WTC11 (cell line): ENCODE measurements at regions not wholly inside any gene's neighbourhood (a gene's known extent, or its start where the extent isn't known, plus 50 kb on each side); places are given as distances from the start of the nearest gene placed in this dataset.

Experiments
- ATAC-seq: fragments of 200-7000 bp; cut with Tn5 transposase; 2 replicates; pipeline ENCODE4 v1.10.0; 2021; ENCODE audit warnings: mild to moderate bottlenecking, moderate library complexity
- CTCF ChIA-PET: fragments of 300-600 bp; sonication (Branson Sonifier 250); formaldehyde crosslinking; loops from one replicate; lab custom pipeline; 2021; ENCODE audit warnings: antibody characterized with exemption; lab: Charles Lee
- POLR2A ChIA-PET: fragments of 350-600 bp; sonication (Branson Sonifier 250); formaldehyde crosslinking; loops from one replicate; lab custom pipeline; 2021; ENCODE audit warnings: antibody characterized with exemption; lab: Charles Lee
- DNase-seq: peaks from one replicate; pipeline ENCODE4 v3.0.0; 2021; ENCODE audit warnings: low spot score
- H3K27ac Mint-ChIP-seq: 2 replicates; pipeline ENCODE4 v1.8.0; 2021; ENCODE audit warnings: mixed read lengths
- H3K27me3 Mint-ChIP-seq: 2 replicates; pipeline ENCODE4 v1.8.0; 2021; ENCODE audit warnings: low read depth, mild to moderate bottlenecking, moderate library complexity, mixed read lengths
- H3K36me3 Mint-ChIP-seq: 2 replicates; pipeline ENCODE4 v1.8.0; 2021; ENCODE audit warnings: mixed read lengths
- H3K4me1 Mint-ChIP-seq: 2 replicates; pipeline ENCODE4 v1.8.0; 2022; ENCODE audit warnings: mixed read lengths
- H3K4me3 Mint-ChIP-seq: 2 replicates; pipeline ENCODE4 v1.8.0; 2021; ENCODE audit warnings: mild to moderate bottlenecking, moderate library complexity, mixed read lengths
- H3K9me3 Mint-ChIP-seq: 2 replicates; pipeline ENCODE4 v1.8.0; 2021; ENCODE audit warnings: mixed read lengths
- CBFB ChIP-seq: sonication (generic); formaldehyde crosslinking; IDR thresholded peaks from 2 replicates; pipeline ENCODE4 v1.8.1; 2022; ENCODE audit warnings: mild to moderate bottlenecking, low read depth, missing genetic modification reagents
- E2F4 ChIP-seq: sonication (generic); formaldehyde crosslinking; IDR thresholded peaks from 2 replicates; pipeline ENCODE4 v1.8.1; 2022; ENCODE audit warnings: low read depth, mild to moderate bottlenecking, moderate library complexity, missing genetic modification reagents, borderline replicate concordance
- E2F5 ChIP-seq: sonication (generic); formaldehyde crosslinking; IDR thresholded peaks from 2 replicates; pipeline ENCODE4 v1.8.1; 2022; ENCODE audit warnings: mild to moderate bottlenecking, moderate library complexity, missing genetic modification reagents
- ELF4 ChIP-seq: sonication (generic); formaldehyde crosslinking; IDR thresholded peaks from 2 replicates; pipeline ENCODE4 v1.8.1; 2022; ENCODE audit warnings: low read depth, mild to moderate bottlenecking, moderate library complexity, missing genetic modification reagents
- GTF2I ChIP-seq: fragments of 250-450 bp; sonication (Bioruptor Pico); conservative IDR thresholded peaks from 2 replicates; pipeline ENCODE4 v1.4.0; 2021; ENCODE audit warnings: mild to moderate bottlenecking
- IRF2 ChIP-seq: sonication (generic); formaldehyde crosslinking; IDR thresholded peaks from 2 replicates; pipeline ENCODE4 v1.8.0; 2022; ENCODE audit warnings: low read depth, missing genetic modification reagents, borderline replicate concordance
- NR1H2 ChIP-seq: sonication (generic); formaldehyde crosslinking; IDR thresholded peaks from 2 replicates; pipeline ENCODE4 v1.9.0; 2021; ENCODE audit warnings: mild to moderate bottlenecking, moderate library complexity, missing genetic modification reagents
- NR2C2 ChIP-seq: sonication (generic); formaldehyde crosslinking; IDR thresholded peaks from 2 replicates; pipeline ENCODE4 v1.8.0; 2022; ENCODE audit warnings: mild to moderate bottlenecking, missing genetic modification reagents
- SMAD3 ChIP-seq: sonication (generic); formaldehyde crosslinking; IDR thresholded peaks from 2 replicates; pipeline ENCODE4 v1.8.0; 2022; ENCODE audit warnings: missing genetic modification reagents, mild to moderate bottlenecking, borderline replicate concordance
- TEAD4 ChIP-seq: sonication (generic); formaldehyde crosslinking; IDR thresholded peaks from 2 replicates; pipeline ENCODE4 v1.8.0; 2022; ENCODE audit warnings: mild to moderate bottlenecking, missing genetic modification reagents
- ZNF317 ChIP-seq: sonication (generic); formaldehyde crosslinking; IDR thresholded peaks from 2 replicates; pipeline ENCODE4 v1.8.1; 2023; ENCODE audit warnings: low read depth, mild to moderate bottlenecking, moderate library complexity, missing genetic modification reagents, borderline replicate concordance
- ZNF532 ChIP-seq: fragments of 250-450 bp; sonication (Bioruptor Pico); IDR thresholded peaks from 2 replicates; pipeline ENCODE4 v1.9.0; 2021; ENCODE audit warnings: mild to moderate bottlenecking, borderline replicate concordance
- TF ChIP-seq, protein P1 (sequence below): sonication (generic); formaldehyde crosslinking; IDR thresholded peaks from 2 replicates; pipeline ENCODE4 v1.8.1; 2023; ENCODE audit warnings: mild to moderate bottlenecking, missing genetic modification reagents
- TF ChIP-seq, protein P2 (sequence below): fragments of 250-450 bp; sonication (Bioruptor Pico); IDR thresholded peaks from 2 replicates; pipeline ENCODE4 v1.9.0; 2021; ENCODE audit warnings: moderate library complexity, mild to moderate bottlenecking, inconsistent platforms, borderline replicate concordance
- TF ChIP-seq, protein P3 (sequence below): sonication (generic); formaldehyde crosslinking; IDR thresholded peaks from 2 replicates; pipeline ENCODE4 v1.8.1; 2022; ENCODE audit warnings: mild to moderate bottlenecking, missing genetic modification reagents, moderate library complexity, borderline replicate concordance
- TF ChIP-seq, protein P4 (sequence below): fragments of 200-600 bp; IDR thresholded peaks from 2 replicates; pipeline ENCODE4 v1.8.0; 2022; ENCODE audit warnings: antibody characterized with exemption
- TF ChIP-seq, protein P5 (sequence below): sonication (generic); formaldehyde crosslinking; conservative IDR thresholded peaks from 2 replicates; pipeline ENCODE4 v1.8.1; 2023; ENCODE audit warnings: mild to moderate bottlenecking, low read depth, missing genetic modification reagents, moderate library complexity
- TF ChIP-seq, protein P6 (sequence below): fragments of 250-450 bp; sonication (Bioruptor Pico); IDR thresholded peaks from 2 replicates; pipeline ENCODE4 v1.8.0; 2021; ENCODE audit warnings: mild to moderate bottlenecking

DNA sequence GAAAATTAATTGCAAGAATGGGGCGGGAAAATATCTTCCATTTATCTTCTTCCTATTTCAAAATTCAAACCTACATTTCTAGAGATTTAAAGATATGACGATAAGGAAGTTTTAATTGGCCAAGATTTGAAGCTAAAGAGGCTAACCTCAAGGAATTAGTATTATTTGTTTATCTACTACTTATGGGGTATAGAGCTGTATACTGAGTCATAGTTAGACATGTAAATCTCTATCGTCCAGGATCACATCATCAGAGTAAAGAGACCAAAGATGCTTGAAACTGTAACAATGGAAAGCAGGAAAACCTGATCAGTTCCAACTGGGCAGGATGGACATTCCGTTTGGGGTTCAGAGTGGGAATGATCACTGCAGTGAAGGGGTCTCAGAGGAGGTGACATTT, 95.2 kb upstream of the KLF7 start:
- CTCF ChIA-PET = no interaction called here
- Mint-ChIP-seq H3K27ac (no peak overlapping the region), H3K36me3 (no peaks in the 10 kb centered on the region)
- no peak for DNase-seq
- no peak for ATAC-seq
- TF ChIP-seq, protein P1, sequence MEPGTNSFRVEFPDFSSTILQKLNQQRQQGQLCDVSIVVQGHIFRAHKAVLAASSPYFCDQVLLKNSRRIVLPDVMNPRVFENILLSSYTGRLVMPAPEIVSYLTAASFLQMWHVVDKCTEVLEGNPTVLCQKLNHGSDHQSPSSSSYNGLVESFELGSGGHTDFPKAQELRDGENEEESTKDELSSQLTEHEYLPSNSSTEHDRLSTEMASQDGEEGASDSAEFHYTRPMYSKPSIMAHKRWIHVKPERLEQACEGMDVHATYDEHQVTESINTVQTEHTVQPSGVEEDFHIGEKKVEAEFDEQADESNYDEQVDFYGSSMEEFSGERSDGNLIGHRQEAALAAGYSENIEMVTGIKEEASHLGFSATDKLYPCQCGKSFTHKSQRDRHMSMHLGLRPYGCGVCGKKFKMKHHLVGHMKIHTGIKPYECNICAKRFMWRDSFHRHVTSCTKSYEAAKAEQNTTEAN (CRISPR knock-in tag) = no peak
- TF ChIP-seq ELF4 (CRISPR knock-in tag) (no peak), NR1H2 (CRISPR knock-in tag) (no peak), CBFB (CRISPR knock-in tag) (no peak), TEAD4 (CRISPR knock-in tag) (no peak), NR2C2 (CRISPR knock-in tag) (no peak), ZNF317 (CRISPR knock-in tag) (no peak)
- TF ChIP-seq, protein P2, sequence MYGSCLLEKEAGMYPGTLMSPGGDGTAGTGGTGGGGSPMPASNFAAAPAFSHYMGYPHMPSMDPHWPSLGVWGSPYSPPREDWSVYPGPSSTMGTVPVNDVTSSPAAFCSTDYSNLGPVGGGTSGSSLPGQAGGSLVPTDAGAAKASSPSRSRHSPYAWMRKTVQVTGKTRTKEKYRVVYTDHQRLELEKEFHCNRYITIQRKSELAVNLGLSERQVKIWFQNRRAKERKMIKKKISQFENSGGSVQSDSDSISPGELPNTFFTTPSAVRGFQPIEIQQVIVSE (CRISPR knock-in tag) = no peak
- TF ChIP-seq, protein P3, sequence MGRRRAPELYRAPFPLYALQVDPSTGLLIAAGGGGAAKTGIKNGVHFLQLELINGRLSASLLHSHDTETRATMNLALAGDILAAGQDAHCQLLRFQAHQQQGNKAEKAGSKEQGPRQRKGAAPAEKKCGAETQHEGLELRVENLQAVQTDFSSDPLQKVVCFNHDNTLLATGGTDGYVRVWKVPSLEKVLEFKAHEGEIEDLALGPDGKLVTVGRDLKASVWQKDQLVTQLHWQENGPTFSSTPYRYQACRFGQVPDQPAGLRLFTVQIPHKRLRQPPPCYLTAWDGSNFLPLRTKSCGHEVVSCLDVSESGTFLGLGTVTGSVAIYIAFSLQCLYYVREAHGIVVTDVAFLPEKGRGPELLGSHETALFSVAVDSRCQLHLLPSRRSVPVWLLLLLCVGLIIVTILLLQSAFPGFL (CRISPR knock-in tag) = no peak
- TF ChIP-seq, protein P4, sequence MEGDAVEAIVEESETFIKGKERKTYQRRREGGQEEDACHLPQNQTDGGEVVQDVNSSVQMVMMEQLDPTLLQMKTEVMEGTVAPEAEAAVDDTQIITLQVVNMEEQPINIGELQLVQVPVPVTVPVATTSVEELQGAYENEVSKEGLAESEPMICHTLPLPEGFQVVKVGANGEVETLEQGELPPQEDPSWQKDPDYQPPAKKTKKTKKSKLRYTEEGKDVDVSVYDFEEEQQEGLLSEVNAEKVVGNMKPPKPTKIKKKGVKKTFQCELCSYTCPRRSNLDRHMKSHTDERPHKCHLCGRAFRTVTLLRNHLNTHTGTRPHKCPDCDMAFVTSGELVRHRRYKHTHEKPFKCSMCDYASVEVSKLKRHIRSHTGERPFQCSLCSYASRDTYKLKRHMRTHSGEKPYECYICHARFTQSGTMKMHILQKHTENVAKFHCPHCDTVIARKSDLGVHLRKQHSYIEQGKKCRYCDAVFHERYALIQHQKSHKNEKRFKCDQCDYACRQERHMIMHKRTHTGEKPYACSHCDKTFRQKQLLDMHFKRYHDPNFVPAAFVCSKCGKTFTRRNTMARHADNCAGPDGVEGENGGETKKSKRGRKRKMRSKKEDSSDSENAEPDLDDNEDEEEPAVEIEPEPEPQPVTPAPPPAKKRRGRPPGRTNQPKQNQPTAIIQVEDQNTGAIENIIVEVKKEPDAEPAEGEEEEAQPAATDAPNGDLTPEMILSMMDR = no peak
- TF ChIP-seq, all 79 proteins: peak for 0
- H3K4me1 Mint-ChIP-seq = peaks cover 22% of the 10 kb centered on the region
- peaks cover 3% of the 10 kb centered on the region for H3K9me3 Mint-ChIP-seq
- no peaks in the 10 kb centered on the region; the same call in 1 of the 2 replicates for H3K27me3 Mint-ChIP-seq
- POLR2A ChIA-PET = no interaction called here
- no peak overlapping the region for H3K4me3 Mint-ChIP-seq

- POLR2A ChIA-PET = no interaction called here
- no peak for DNase-seq
- peaks cover 8% of the 10 kb centered on the region; the same call in 1 of the 2 replicates for H3K4me1 Mint-ChIP-seq
- no peak for TF ChIP-seq E2F4
- TF ChIP-seq GTF2I (CRISPR knock-in tag) = no peak
- no peak for TF ChIP-seq SMAD3
- no peak for TF ChIP-seq E2F5 (CRISPR knock-in tag)
- TF ChIP-seq CBFB (CRISPR knock-in tag) = no peak
- TF ChIP-seq, protein P5, sequence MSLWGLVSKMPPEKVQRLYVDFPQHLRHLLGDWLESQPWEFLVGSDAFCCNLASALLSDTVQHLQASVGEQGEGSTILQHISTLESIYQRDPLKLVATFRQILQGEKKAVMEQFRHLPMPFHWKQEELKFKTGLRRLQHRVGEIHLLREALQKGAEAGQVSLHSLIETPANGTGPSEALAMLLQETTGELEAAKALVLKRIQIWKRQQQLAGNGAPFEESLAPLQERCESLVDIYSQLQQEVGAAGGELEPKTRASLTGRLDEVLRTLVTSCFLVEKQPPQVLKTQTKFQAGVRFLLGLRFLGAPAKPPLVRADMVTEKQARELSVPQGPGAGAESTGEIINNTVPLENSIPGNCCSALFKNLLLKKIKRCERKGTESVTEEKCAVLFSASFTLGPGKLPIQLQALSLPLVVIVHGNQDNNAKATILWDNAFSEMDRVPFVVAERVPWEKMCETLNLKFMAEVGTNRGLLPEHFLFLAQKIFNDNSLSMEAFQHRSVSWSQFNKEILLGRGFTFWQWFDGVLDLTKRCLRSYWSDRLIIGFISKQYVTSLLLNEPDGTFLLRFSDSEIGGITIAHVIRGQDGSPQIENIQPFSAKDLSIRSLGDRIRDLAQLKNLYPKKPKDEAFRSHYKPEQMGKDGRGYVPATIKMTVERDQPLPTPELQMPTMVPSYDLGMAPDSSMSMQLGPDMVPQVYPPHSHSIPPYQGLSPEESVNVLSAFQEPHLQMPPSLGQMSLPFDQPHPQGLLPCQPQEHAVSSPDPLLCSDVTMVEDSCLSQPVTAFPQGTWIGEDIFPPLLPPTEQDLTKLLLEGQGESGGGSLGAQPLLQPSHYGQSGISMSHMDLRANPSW (CRISPR knock-in tag) = no peak
- no peak for TF ChIP-seq TEAD4 (CRISPR knock-in tag)
- TF ChIP-seq IRF2 (CRISPR knock-in tag) = no peak
- TF ChIP-seq, protein P6, sequence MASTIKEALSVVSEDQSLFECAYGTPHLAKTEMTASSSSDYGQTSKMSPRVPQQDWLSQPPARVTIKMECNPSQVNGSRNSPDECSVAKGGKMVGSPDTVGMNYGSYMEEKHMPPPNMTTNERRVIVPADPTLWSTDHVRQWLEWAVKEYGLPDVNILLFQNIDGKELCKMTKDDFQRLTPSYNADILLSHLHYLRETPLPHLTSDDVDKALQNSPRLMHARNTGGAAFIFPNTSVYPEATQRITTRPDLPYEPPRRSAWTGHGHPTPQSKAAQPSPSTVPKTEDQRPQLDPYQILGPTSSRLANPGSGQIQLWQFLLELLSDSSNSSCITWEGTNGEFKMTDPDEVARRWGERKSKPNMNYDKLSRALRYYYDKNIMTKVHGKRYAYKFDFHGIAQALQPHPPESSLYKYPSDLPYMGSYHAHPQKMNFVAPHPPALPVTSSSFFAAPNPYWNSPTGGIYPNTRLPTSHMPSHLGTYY (CRISPR knock-in tag) = no peak
- TF ChIP-seq ZNF532 = no peak
Observed at GRCh38 chr2:207264310-207264709, 98.6 kb upstream of the KLF7 start.

More at GRCh38 chr2:207264310-207264709, 98.6 kb upstream of the KLF7 start:
- CTCF ChIA-PET = no interaction called here
- ATAC-seq = no peak
- Mint-ChIP-seq H3K27ac (no peak overlapping the region), H3K36me3 (no peaks in the 10 kb centered on the region), H3K9me3 (peaks cover 3% of the 10 kb centered on the region), H3K4me3 (no peak overlapping the region), H3K27me3 (no peaks in the 10 kb centered on the region; the same call in 1 of the 2 replicates)
